HEK293 (cell line): ENCODE measurements at regions not wholly inside any gene's neighbourhood (a gene's known extent, or its start where the extent isn't known, plus 50 kb on each side); places are given as distances from the start of the nearest gene placed in this dataset.

Experiments
- CTCF ChIA-PET: fragments of 350-600 bp; formaldehyde crosslinking; extraction: SDS; loops from one replicate; lab custom pipeline; 2021; ENCODE audit warnings: antibody characterized with exemption; lab: Yijun Ruan, JAX
- POLR2A ChIA-PET: fragments of 300-600 bp; formaldehyde crosslinking; extraction: SDS; loops from one replicate; lab custom pipeline; 2020; ENCODE audit warnings: antibody characterized with exemption, inconsistent platforms; lab: Yijun Ruan, JAX
- H3K27ac ChIP-seq: fragments of 200-500 bp; sonication (Bioruptor generic); 2 replicates; pipeline ENCODE4 v1.5.1; 2014; ENCODE audit warnings: low read depth, low read length, control low read depth, inconsistent platforms; ENCODE audit errors: extremely low read depth
- H3K36me3 ChIP-seq, 2 experiments: fragments of 200-500 bp in 1 of 2; sonication (Bioruptor generic) in 1 of 2; 1 replicate in 1 of 2; 2 replicates in 1 of 2; pipeline ENCODE4 v1.5.1; 2014 to 2017; ENCODE audit warnings: inconsistent platforms in 2 of 2, low read length in 2 of 2; ENCODE audit not compliant: control insufficient read depth in 2 of 2, insufficient read depth in 1 of 2
- H3K4me1 ChIP-seq: fragments of 200-500 bp; sonication (Bioruptor generic); 2 replicates; pipeline ENCODE4 v1.5.1; 2014; ENCODE audit warnings: mild to moderate bottlenecking, low read length, inconsistent platforms; ENCODE audit not compliant: control insufficient read depth, insufficient read depth
- H3K4me3 ChIP-seq: 2 replicates; pipeline ENCODE4 v1.5.1; 2011; ENCODE audit warnings: low read depth, mild to moderate bottlenecking, control low read depth, low read length, moderate library complexity
- H3K9me3 ChIP-seq: fragments of 200-500 bp; sonication (Bioruptor generic); 2 replicates; pipeline ENCODE4 v1.5.1; 2014; ENCODE audit warnings: low read depth, low read length, inconsistent platforms; ENCODE audit not compliant: control insufficient read depth, insufficient read depth
- BCL11A ChIP-seq: fragments of 450-650 bp; formaldehyde crosslinking; IDR thresholded peaks from 2 replicates; pipeline ENCODE4 v1.5.1; 2016; ENCODE audit warnings: low read depth, missing biosample characterization, missing genetic modification characterization
- HOXC10 ChIP-seq: sonication (generic); formaldehyde crosslinking; IDR thresholded peaks from 2 replicates; pipeline ENCODE4 v1.8.1; 2023; ENCODE audit warnings: mild to moderate bottlenecking, missing genetic modification reagents
- IKZF3 ChIP-seq: fragments of 450-650 bp; IDR thresholded peaks from 2 replicates; pipeline ENCODE4 v1.5.0; 2018; ENCODE audit warnings: missing biosample characterization, mild to moderate bottlenecking, missing genetic modification characterization, moderate library complexity
- KLF1 ChIP-seq: fragments of 450-650 bp; formaldehyde crosslinking; IDR thresholded peaks from 2 replicates; pipeline ENCODE4 v1.5.1; 2016; ENCODE audit warnings: missing biosample characterization, missing genetic modification characterization
- MYNN ChIP-seq: fragments of 450-650 bp; formaldehyde crosslinking; IDR thresholded peaks from 2 replicates; pipeline ENCODE4 v1.5.1; 2016; ENCODE audit warnings: missing biosample characterization, missing genetic modification characterization, borderline replicate concordance
- OSR2 ChIP-seq: fragments of 450-650 bp; formaldehyde crosslinking; IDR thresholded peaks from 2 replicates; pipeline ENCODE4 v1.5.1; 2016; ENCODE audit warnings: missing biosample characterization, missing genetic modification characterization
- RBAK ChIP-seq: fragments of 450-650 bp; formaldehyde crosslinking; IDR thresholded peaks from 2 replicates; pipeline ENCODE4 v1.5.1; 2016; ENCODE audit warnings: missing biosample characterization, missing genetic modification characterization
- WT1 ChIP-seq: fragments of 450-650 bp; formaldehyde crosslinking; IDR thresholded peaks from 2 replicates; pipeline ENCODE4 v1.5.1; 2016; ENCODE audit warnings: missing biosample characterization, missing genetic modification characterization
- ZBTB7A ChIP-seq: fragments of 450-650 bp; formaldehyde crosslinking; IDR thresholded peaks from 2 replicates; pipeline ENCODE4 v1.5.1; 2016; ENCODE audit warnings: low read depth, missing biosample characterization, missing genetic modification characterization
- ZFP3 ChIP-seq: fragments of 450-650 bp; formaldehyde crosslinking; IDR thresholded peaks from 2 replicates; pipeline ENCODE4 v1.5.1; 2016; ENCODE audit warnings: low read depth, missing biosample characterization, missing genetic modification characterization
- ZNF292 ChIP-seq: fragments of 450-650 bp; formaldehyde crosslinking; IDR thresholded peaks from 2 replicates; pipeline ENCODE4 v1.5.1; 2016; ENCODE audit warnings: low read depth, missing biosample characterization, missing genetic modification characterization, borderline replicate concordance
- ZNF324 ChIP-seq: fragments of 450-650 bp; formaldehyde crosslinking; IDR thresholded peaks from 2 replicates; pipeline ENCODE4 v1.5.1; 2016; ENCODE audit warnings: missing biosample characterization, missing genetic modification characterization
- ZNF350 ChIP-seq: fragments of 450-650 bp; formaldehyde crosslinking; IDR thresholded peaks from 2 replicates; pipeline ENCODE4 v1.5.0; 2017; ENCODE audit warnings: missing biosample characterization, mild to moderate bottlenecking, missing genetic modification characterization
- ZNF366 ChIP-seq: fragments of 450-650 bp; formaldehyde crosslinking; conservative IDR thresholded peaks from 2 replicates; pipeline ENCODE4 v1.5.1; 2016; ENCODE audit warnings: missing biosample characterization, missing genetic modification characterization
- ZNF433 ChIP-seq: fragments of 450-650 bp; formaldehyde crosslinking; IDR thresholded peaks from 2 replicates; pipeline ENCODE4 v1.5.1; 2016; ENCODE audit warnings: missing biosample characterization, missing genetic modification characterization, low read depth
- ZNF544 ChIP-seq: fragments of 450-650 bp; formaldehyde crosslinking; IDR thresholded peaks from 2 replicates; pipeline ENCODE4 v1.5.0; 2017; ENCODE audit warnings: missing biosample characterization, missing genetic modification characterization
- ZNF561 ChIP-seq: fragments of 450-650 bp; IDR thresholded peaks from 2 replicates; pipeline ENCODE4 v1.5.1; 2018; ENCODE audit warnings: missing biosample characterization, missing genetic modification characterization, borderline replicate concordance
- ZNF623 ChIP-seq: fragments of 450-650 bp; formaldehyde crosslinking; IDR thresholded peaks from 2 replicates; pipeline ENCODE4 v1.5.1; 2016; ENCODE audit warnings: missing biosample characterization, missing genetic modification characterization
- TF ChIP-seq, protein P1 (sequence below): fragments of 450-650 bp; formaldehyde crosslinking; optimal IDR thresholded peaks from 2 replicates; pipeline ENCODE3; 2016; ENCODE audit warnings: missing biosample characterization, mild to moderate bottlenecking, missing genetic modification characterization
- TF ChIP-seq, protein P2 (sequence below): fragments of 450-650 bp; formaldehyde crosslinking; IDR thresholded peaks from 2 replicates; pipeline ENCODE4 v1.5.1; 2016; ENCODE audit warnings: missing biosample characterization, missing genetic modification characterization
- TF ChIP-seq, protein P3 (sequence below): fragments of 450-650 bp; formaldehyde crosslinking; IDR thresholded peaks from 2 replicates; pipeline ENCODE4 v1.5.1; 2016; ENCODE audit warnings: missing biosample characterization, missing genetic modification characterization
- TF ChIP-seq, protein P4 (sequence below): fragments of 450-650 bp; formaldehyde crosslinking; IDR thresholded peaks from 2 replicates; pipeline ENCODE4 v1.5.1; 2016; ENCODE audit warnings: missing biosample characterization, missing genetic modification characterization
- TF ChIP-seq, protein P5 (sequence below): fragments of 450-650 bp; formaldehyde crosslinking; IDR thresholded peaks from 2 replicates; pipeline ENCODE4 v1.5.1; 2016; ENCODE audit warnings: missing biosample characterization, missing genetic modification characterization
- TF ChIP-seq, protein P6 (sequence below): fragments of 450-650 bp; formaldehyde crosslinking; IDR thresholded peaks from 2 replicates; pipeline ENCODE4 v1.5.1; 2016; ENCODE audit warnings: missing biosample characterization, missing genetic modification characterization

DNA sequence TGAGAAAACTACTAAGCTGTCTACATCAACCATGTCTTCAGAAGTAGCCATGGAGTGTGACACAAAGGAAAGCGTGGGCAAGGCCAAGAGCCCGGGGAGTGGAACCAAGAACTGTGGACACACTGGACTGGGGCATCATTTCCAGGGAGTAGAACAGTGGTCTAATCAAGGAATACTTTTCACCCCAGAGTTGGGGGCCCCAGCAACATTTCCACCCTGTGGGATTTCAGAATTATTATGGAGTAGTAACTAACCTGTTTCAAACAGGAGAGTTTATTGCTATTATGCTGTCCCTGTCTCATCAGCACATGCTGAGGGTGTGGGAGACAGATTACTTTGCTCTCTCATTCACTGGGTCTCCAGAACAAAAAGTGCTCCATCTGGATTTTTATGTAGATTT lies 58.0 kb upstream of the FSTL4 start:
- H3K36me3 ChIP-seq: no peaks in the 10 kb centered on the region
- H3K4me3 ChIP-seq: no peak overlapping the region
- no peaks in the 10 kb centered on the region for H3K9me3 ChIP-seq
- CTCF ChIA-PET: no interaction called here
- no peak for TF ChIP-seq ZNF324 (tag by site-specific recombination)
- TF ChIP-seq, protein P1, sequence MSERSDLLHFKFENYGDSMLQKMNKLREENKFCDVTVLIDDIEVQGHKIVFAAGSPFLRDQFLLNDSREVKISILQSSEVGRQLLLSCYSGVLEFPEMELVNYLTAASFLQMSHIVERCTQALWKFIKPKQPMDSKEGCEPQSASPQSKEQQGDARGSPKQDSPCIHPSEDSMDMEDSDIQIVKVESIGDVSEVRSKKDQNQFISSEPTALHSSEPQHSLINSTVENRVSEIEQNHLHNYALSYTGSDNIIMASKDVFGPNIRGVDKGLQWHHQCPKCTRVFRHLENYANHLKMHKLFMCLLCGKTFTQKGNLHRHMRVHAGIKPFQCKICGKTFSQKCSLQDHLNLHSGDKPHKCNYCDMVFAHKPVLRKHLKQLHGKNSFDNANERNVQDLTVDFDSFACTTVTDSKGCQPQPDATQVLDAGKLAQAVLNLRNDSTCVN: no peak
- TF ChIP-seq ZNF350 (tag by site-specific recombination): no peak
- no peak for TF ChIP-seq WT1 (tag by site-specific recombination)
- no peak for TF ChIP-seq IKZF3 (tag by site-specific recombination)
- no peak for TF ChIP-seq ZNF433 (tag by site-specific recombination)
- no peak for TF ChIP-seq ZNF561
- no peak for TF ChIP-seq OSR2 (tag by site-specific recombination)
- TF ChIP-seq, protein P2, sequence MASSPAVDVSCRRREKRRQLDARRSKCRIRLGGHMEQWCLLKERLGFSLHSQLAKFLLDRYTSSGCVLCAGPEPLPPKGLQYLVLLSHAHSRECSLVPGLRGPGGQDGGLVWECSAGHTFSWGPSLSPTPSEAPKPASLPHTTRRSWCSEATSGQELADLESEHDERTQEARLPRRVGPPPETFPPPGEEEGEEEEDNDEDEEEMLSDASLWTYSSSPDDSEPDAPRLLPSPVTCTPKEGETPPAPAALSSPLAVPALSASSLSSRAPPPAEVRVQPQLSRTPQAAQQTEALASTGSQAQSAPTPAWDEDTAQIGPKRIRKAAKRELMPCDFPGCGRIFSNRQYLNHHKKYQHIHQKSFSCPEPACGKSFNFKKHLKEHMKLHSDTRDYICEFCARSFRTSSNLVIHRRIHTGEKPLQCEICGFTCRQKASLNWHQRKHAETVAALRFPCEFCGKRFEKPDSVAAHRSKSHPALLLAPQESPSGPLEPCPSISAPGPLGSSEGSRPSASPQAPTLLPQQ: no peak
- TF ChIP-seq RBAK (tag by site-specific recombination): no peak
- no peak for TF ChIP-seq BCL11A (tag by site-specific recombination)
- no peak for TF ChIP-seq HOXC10 (CRISPR knock-in tag)
- TF ChIP-seq ZFP3 (tag by site-specific recombination): no peak
- TF ChIP-seq, protein P3, sequence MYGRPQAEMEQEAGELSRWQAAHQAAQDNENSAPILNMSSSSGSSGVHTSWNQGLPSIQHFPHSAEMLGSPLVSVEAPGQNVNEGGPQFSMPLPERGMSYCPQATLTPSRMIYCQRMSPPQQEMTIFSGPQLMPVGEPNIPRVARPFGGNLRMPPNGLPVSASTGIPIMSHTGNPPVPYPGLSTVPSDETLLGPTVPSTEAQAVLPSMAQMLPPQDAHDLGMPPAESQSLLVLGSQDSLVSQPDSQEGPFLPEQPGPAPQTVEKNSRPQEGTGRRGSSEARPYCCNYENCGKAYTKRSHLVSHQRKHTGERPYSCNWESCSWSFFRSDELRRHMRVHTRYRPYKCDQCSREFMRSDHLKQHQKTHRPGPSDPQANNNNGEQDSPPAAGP (tag by site-specific recombination): no peak
- no peak for TF ChIP-seq MYNN (tag by site-specific recombination)
- TF ChIP-seq, protein P4, sequence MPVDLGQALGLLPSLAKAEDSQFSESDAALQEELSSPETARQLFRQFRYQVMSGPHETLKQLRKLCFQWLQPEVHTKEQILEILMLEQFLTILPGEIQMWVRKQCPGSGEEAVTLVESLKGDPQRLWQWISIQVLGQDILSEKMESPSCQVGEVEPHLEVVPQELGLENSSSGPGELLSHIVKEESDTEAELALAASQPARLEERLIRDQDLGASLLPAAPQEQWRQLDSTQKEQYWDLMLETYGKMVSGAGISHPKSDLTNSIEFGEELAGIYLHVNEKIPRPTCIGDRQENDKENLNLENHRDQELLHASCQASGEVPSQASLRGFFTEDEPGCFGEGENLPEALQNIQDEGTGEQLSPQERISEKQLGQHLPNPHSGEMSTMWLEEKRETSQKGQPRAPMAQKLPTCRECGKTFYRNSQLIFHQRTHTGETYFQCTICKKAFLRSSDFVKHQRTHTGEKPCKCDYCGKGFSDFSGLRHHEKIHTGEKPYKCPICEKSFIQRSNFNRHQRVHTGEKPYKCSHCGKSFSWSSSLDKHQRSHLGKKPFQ (tag by site-specific recombination): no peak
- no peak for TF ChIP-seq ZNF292 (tag by site-specific recombination)
- no peak for TF ChIP-seq ZNF544 (tag by site-specific recombination)
- TF ChIP-seq, protein P5, sequence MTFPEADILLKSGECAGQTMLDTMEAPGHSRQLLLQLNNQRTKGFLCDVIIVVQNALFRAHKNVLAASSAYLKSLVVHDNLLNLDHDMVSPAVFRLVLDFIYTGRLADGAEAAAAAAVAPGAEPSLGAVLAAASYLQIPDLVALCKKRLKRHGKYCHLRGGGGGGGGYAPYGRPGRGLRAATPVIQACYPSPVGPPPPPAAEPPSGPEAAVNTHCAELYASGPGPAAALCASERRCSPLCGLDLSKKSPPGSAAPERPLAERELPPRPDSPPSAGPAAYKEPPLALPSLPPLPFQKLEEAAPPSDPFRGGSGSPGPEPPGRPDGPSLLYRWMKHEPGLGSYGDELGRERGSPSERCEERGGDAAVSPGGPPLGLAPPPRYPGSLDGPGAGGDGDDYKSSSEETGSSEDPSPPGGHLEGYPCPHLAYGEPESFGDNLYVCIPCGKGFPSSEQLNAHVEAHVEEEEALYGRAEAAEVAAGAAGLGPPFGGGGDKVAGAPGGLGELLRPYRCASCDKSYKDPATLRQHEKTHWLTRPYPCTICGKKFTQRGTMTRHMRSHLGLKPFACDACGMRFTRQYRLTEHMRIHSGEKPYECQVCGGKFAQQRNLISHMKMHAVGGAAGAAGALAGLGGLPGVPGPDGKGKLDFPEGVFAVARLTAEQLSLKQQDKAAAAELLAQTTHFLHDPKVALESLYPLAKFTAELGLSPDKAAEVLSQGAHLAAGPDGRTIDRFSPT (tag by site-specific recombination): no peak
- POLR2A ChIA-PET: no interaction called here
- no peaks in the 10 kb centered on the region for H3K4me1 ChIP-seq
- H3K27ac ChIP-seq: no peak overlapping the region

DNA sequence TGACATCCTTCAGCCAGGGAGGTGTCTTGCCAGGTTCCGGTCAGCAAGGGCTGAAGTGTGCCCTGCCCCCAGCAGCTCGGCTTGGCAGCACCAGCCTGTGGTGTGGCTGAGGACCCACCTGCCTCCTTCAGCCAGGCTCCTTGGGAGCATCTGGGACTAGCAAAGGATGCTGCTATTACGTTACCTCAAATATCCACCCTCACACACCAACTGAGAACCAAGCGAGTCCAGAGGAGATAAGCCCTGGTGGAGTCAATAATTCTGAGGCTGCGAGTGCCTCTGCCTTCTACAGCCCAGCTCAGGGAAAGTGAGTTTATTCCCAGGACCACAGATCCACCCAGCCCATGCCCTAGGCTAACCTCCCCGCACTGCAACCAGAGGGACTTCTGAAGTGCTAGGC lies 57.1 kb upstream of the FSTL4 start:
- Histone ChIP-seq H3K27ac (no peak overlapping the region), H3K4me3 (no peak overlapping the region), H3K36me3 (no peaks in the 10 kb centered on the region), H3K9me3 (no peaks in the 10 kb centered on the region), H3K4me1 (no peaks in the 10 kb centered on the region)
- ChIA-PET POLR2A (no interaction called here), CTCF (interaction anchor here (0.6 kb wide), 1 partner anchor 371 kb away, joined by 4 read pairs; no protein-coding TSS in a partner anchor)
- TF ChIP-seq, protein P5 (tag by site-specific recombination): no peak
- TF ChIP-seq, protein P6, sequence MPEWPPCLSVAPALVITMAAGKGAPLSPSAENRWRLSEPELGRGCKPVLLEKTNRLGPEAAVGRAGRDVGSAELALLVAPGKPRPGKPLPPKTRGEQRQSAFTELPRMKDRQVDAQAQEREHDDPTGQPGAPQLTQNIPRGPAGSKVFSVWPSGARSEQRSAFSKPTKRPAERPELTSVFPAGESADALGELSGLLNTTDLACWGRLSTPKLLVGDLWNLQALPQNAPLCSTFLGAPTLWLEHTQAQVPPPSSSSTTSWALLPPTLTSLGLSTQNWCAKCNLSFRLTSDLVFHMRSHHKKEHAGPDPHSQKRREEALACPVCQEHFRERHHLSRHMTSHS (tag by site-specific recombination): no peak
- TF ChIP-seq ZBTB7A (tag by site-specific recombination) (no peak), ZNF623 (tag by site-specific recombination) (no peak), KLF1 (tag by site-specific recombination) (no peak), ZNF366 (tag by site-specific recombination) (no peak)
